ENCODE measurements at regions not wholly inside any gene's neighbourhood (a gene's known extent, or its start where the extent isn't known, plus 50 kb on each side); places are given as distances from the start of the nearest gene placed in this dataset.
"Not testable (repeated sequence)": the region's sequence is repeated elsewhere in the genome, so short reads cannot be mapped to it uniquely, and the experiment has no call there.

DNA sequence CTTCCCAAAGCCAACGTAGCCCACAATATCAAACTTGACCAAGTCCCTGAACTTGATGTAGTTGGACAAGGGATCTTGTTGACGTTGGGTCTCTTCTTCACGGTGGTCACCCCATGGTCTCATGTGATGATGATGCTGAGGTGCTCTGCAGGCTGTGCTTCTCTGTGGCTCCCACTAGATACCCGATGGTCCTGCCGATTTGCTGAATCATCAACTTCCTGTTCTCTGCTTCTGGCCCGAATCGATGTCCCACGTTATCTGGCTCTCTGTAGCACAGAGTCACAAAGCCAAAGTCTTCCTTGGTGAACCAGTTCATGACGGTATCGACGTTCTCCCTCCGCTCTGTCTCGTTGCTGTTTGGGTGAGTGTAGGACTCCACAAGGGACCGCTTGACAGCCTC lies 201.0 kb downstream of the ADRA2C start:
- TF ChIP-seq NFRKB (IDR thresholded peaks at IDR 0.05); FOXK2 (IDR thresholded peaks at IDR 0.05); SP1 (IDR thresholded peaks at IDR 0.05); FOXM1 (IDR thresholded peaks at IDR 0.05; ENCODE audit: borderline replicate concordance); TARDBP (IDR thresholded peaks at IDR 0.05); CTBP1 (IDR thresholded peaks at IDR 0.05; ENCODE audit: borderline replicate concordance): not testable (repeated sequence)
- TF ChIP-seq, protein P1, sequence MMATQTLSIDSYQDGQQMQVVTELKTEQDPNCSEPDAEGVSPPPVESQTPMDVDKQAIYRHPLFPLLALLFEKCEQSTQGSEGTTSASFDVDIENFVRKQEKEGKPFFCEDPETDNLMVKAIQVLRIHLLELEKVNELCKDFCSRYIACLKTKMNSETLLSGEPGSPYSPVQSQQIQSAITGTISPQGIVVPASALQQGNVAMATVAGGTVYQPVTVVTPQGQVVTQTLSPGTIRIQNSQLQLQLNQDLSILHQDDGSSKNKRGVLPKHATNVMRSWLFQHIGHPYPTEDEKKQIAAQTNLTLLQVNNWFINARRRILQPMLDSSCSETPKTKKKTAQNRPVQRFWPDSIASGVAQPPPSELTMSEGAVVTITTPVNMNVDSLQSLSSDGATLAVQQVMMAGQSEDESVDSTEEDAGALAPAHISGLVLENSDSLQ (IDR thresholded peaks at IDR 0.05) = not testable (repeated sequence)
